ENCODE measurements at regions not wholly inside any gene's neighbourhood (a gene's known extent, or its start where the extent isn't known, plus 50 kb on each side); places are given as distances from the start of the nearest gene placed in this dataset.

DNA sequence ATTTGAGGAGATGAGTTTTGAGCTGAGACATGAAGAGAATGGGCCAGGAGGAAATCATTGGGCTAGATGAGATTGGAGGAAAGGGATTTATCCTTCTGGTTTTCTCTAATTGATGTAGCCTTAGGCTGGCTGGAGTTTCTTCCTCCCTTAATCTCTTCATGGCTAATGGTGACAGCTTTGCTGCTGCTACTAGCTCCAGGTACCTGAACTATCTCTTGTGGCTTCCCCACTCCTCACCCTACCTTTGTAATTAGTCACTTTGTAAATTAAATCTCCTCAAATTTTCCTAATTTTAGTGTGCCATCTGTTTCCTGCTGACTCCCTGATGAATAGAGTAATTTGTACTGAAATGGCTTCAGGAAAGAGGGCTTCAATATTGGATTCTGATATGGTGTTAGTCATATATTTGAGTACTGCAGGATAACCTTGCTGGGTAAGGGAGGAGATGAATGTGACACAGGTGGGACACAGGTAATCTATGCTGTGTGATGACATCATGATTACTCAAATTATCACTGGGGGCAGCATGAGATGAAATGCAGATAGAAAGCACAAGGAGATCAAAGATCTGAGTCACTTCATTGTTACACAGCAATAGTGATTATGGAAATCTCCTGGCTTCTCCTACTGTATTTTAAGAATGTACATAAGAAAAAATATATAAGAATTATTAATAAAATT is 1134.1 kb upstream of the DDX18 start:
- no peaks in the 10 kb centered on the region for H3K27me3 ChIP-seq (replicated peaks; ENCODE audit: insufficient read depth)
- no peaks in the 10 kb centered on the region for H3K9me2 ChIP-seq (ENCODE audit: insufficient read depth)
- no peaks in the 10 kb centered on the region for H4K20me1 ChIP-seq (ENCODE audit: insufficient read depth)
- H3K27ac ChIP-seq = no peak overlapping the region
- H3F3A ChIP-seq (ENCODE audit: insufficient read depth) = no peaks in the 10 kb centered on the region
- in situ Hi-C loops (cut with MboI) = no loop called here
- H3K36me3 ChIP-seq (ENCODE audit: low read depth) = no peaks in the 10 kb centered on the region
- H3K4me1 ChIP-seq (ENCODE audit: insufficient read depth) = no peaks in the 10 kb centered on the region
- H3K79me2 ChIP-seq (ENCODE audit: insufficient read depth) = no peaks in the 10 kb centered on the region
- DNase-seq = no peak
- TF ChIP-seq EZH2phosphoT487 (IDR thresholded peaks at IDR 0.05; ENCODE audit: insufficient read depth, low read depth) (no peak), EZH2 (IDR thresholded peaks at IDR 0.05; ENCODE audit: insufficient read depth, poor library complexity, severe bottlenecking) (no peak)
- H2AFZ ChIP-seq = no peak overlapping the region
- no peak overlapping the region for H3K9ac ChIP-seq
- H3K4me3 ChIP-seq = no peak overlapping the region
- H3K4me2 ChIP-seq (ENCODE audit: unreplicated experiment) = no peak overlapping the region
- H3K9me3 ChIP-seq (ENCODE audit: low read depth) = no peaks in the 10 kb centered on the region

DNA sequence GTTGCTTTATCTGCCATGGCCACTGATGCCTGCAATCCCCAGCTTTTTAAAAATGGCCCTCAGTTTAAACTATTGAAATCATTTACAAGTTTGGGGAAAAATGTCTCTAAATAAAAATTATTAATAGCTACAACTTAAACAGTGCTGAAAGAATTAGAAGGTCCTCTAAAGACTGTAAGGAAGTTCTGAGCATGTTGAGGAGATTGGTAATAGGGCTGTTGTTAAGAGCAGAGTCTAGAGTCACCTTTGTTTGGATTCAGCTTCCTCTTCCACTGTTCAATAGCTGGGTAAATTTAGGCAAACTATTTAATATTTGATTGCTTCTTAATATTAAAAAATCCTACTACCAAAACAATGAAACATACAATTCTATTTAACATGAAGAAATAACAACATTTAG is 1127.1 kb upstream of the DDX18 start:
- Histone ChIP-seq H3K36me3 (ENCODE audit: low read depth) (no peaks in the 10 kb centered on the region), H3K79me2 (ENCODE audit: insufficient read depth) (no peaks in the 10 kb centered on the region), H3K9me2 (ENCODE audit: insufficient read depth) (no peaks in the 10 kb centered on the region), H3K9me3 (ENCODE audit: low read depth) (no peaks in the 10 kb centered on the region), H3K4me1 (ENCODE audit: insufficient read depth) (no peaks in the 10 kb centered on the region), H3K4me2 (ENCODE audit: unreplicated experiment) (no peak overlapping the region), H2AFZ (no peak overlapping the region), H4K20me1 (ENCODE audit: insufficient read depth) (no peaks in the 10 kb centered on the region), H3K9ac (no peak overlapping the region), H3K27ac (no peak overlapping the region), H3F3A (ENCODE audit: insufficient read depth) (no peaks in the 10 kb centered on the region), H3K4me3 (no peak overlapping the region), H3K27me3 (replicated peaks; ENCODE audit: insufficient read depth) (no peaks in the 10 kb centered on the region)
- in situ Hi-C loops (cut with MboI) = no loop called here
- TF ChIP-seq EZH2phosphoT487 (IDR thresholded peaks at IDR 0.05; ENCODE audit: insufficient read depth, low read depth) (no peak), EZH2 (IDR thresholded peaks at IDR 0.05; ENCODE audit: insufficient read depth, poor library complexity, severe bottlenecking) (no peak)
- DNase-seq = no peak

DNA sequence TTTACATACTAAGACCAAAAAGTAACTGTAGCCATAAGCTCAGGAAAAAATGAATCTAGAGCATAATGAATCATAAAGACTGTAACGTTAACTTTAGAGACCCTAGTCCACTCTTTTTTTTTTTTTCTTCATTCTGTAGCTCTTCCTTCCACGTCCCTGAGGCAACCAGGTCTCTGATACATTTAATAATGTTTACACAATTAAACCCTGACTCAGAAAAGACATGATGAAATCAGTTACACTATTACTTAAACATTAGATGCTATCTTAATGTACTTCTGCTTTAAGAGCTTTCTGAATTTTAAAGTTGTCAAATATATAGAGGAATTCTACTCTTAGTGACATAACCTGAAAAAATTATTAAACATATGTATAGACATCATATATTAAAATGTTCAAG is 1121.5 kb upstream of the DDX18 start:
- no peaks in the 10 kb centered on the region for H3K9me3 ChIP-seq (ENCODE audit: low read depth)
- no peaks in the 10 kb centered on the region for H3K27me3 ChIP-seq (replicated peaks; ENCODE audit: insufficient read depth)
- DNase-seq = no peak
- H2AFZ ChIP-seq = no peak overlapping the region
- H3K79me2 ChIP-seq (ENCODE audit: insufficient read depth) = no peaks in the 10 kb centered on the region
- no peak overlapping the region for H3K4me2 ChIP-seq (ENCODE audit: unreplicated experiment)
- no peak overlapping the region for H3K9ac ChIP-seq
- H3F3A ChIP-seq (ENCODE audit: insufficient read depth) = no peaks in the 10 kb centered on the region
- no peaks in the 10 kb centered on the region for H3K36me3 ChIP-seq (ENCODE audit: low read depth)
- TF ChIP-seq EZH2phosphoT487 (IDR thresholded peaks at IDR 0.05; ENCODE audit: insufficient read depth, low read depth) (no peak), EZH2 (IDR thresholded peaks at IDR 0.05; ENCODE audit: insufficient read depth, poor library complexity, severe bottlenecking) (no peak)
- WGBS, 2 experiments (ENCODE audit: low coverage in 1 of 2, low lambda C conversion rate in 2 of 2, missing lambda C conversion rate in 2 of 2) = 12% methylated on average over 2 of the region's 2 CpGs
- H4K20me1 ChIP-seq (ENCODE audit: insufficient read depth) = no peaks in the 10 kb centered on the region
- in situ Hi-C loops (cut with MboI) = no loop called here
- no peaks in the 10 kb centered on the region for H3K4me1 ChIP-seq (ENCODE audit: insufficient read depth)
- no peak overlapping the region for H3K27ac ChIP-seq
- H3K4me3 ChIP-seq = no peak overlapping the region
- H3K9me2 ChIP-seq (ENCODE audit: insufficient read depth) = no peaks in the 10 kb centered on the region

DNA sequence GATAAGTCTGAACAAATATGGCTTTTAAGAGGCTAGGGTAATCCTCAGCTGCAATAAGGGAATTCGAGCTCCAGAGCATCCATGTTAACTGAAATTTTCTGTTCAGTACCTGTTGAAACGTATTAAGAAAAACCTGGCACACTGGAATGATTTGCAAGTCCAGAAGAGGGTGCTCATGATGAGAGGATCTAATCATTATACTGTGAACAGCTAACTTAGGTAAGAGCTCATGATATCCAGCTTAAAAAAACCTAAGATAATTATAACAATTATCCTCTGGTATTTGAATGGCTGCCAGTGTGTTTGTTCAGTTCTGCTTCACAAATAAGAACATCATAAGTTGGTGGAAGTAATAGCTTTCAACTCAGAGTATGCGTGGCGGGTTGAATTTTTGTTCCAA is 1118.3 kb upstream of the DDX18 start:
- H3K27me3 ChIP-seq (replicated peaks; ENCODE audit: insufficient read depth) = no peaks in the 10 kb centered on the region
- no peaks in the 10 kb centered on the region for H3K9me3 ChIP-seq (ENCODE audit: low read depth)
- no peaks in the 10 kb centered on the region for H3K9me2 ChIP-seq (ENCODE audit: insufficient read depth)
- in situ Hi-C loops (cut with MboI) = no loop called here
- H3K36me3 ChIP-seq (ENCODE audit: low read depth) = no peaks in the 10 kb centered on the region
- H3K79me2 ChIP-seq (ENCODE audit: insufficient read depth) = no peaks in the 10 kb centered on the region
- H4K20me1 ChIP-seq (ENCODE audit: insufficient read depth) = no peaks in the 10 kb centered on the region
- DNase-seq = no peak
- H3K4me1 ChIP-seq (ENCODE audit: insufficient read depth) = no peaks in the 10 kb centered on the region
- no peak overlapping the region for H3K27ac ChIP-seq
- H3F3A ChIP-seq (ENCODE audit: insufficient read depth) = no peaks in the 10 kb centered on the region
- TF ChIP-seq EZH2phosphoT487 (IDR thresholded peaks at IDR 0.05; ENCODE audit: insufficient read depth, low read depth) (no peak), EZH2 (IDR thresholded peaks at IDR 0.05; ENCODE audit: insufficient read depth, poor library complexity, severe bottlenecking) (no peak)
- no peak overlapping the region for H2AFZ ChIP-seq
- H3K4me3 ChIP-seq = no peak overlapping the region
- H3K9ac ChIP-seq = no peak overlapping the region
- no peak overlapping the region for H3K4me2 ChIP-seq (ENCODE audit: unreplicated experiment)
- WGBS, 2 experiments (ENCODE audit: low coverage in 1 of 2, low lambda C conversion rate in 2 of 2, missing lambda C conversion rate in 2 of 2) = 17 to 22% methylated on average over 4 of the region's 4 CpGs

DNA sequence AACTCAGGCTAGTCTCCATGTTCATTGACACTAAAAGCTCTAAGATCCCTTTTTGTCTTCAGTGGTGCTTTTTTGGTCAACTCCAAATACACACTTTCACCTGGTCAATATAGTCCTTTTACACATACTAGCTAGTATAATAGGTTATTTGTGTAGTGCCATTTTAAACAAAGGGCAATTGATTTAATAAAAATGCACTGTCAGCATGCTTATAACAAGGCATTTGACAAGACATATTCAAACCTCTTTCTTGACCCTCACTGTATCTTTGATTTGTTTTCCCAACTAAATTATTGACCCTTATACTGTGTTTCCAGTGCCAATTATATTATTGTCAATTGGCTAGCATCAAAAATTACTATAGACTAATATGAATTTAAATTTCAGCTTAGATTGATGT is 1117.6 kb upstream of the DDX18 start:
- H3K4me2 ChIP-seq (ENCODE audit: unreplicated experiment) = no peak overlapping the region
- H2AFZ ChIP-seq = no peak overlapping the region
- H3K27me3 ChIP-seq (replicated peaks; ENCODE audit: insufficient read depth) = no peaks in the 10 kb centered on the region
- H3K4me3 ChIP-seq = no peak overlapping the region
- H3K9ac ChIP-seq = no peak overlapping the region
- in situ Hi-C loops (cut with MboI) = no loop called here
- TF ChIP-seq EZH2 (IDR thresholded peaks at IDR 0.05; ENCODE audit: insufficient read depth, poor library complexity, severe bottlenecking) (no peak), EZH2phosphoT487 (IDR thresholded peaks at IDR 0.05; ENCODE audit: insufficient read depth, low read depth) (no peak)
- no peaks in the 10 kb centered on the region for H3K36me3 ChIP-seq (ENCODE audit: low read depth)
- no peaks in the 10 kb centered on the region for H4K20me1 ChIP-seq (ENCODE audit: insufficient read depth)
- H3K9me3 ChIP-seq (ENCODE audit: low read depth) = no peaks in the 10 kb centered on the region
- H3K27ac ChIP-seq = no peak overlapping the region
- DNase-seq = no peak
- no peaks in the 10 kb centered on the region for H3K79me2 ChIP-seq (ENCODE audit: insufficient read depth)
- no peaks in the 10 kb centered on the region for H3K9me2 ChIP-seq (ENCODE audit: insufficient read depth)
- H3K4me1 ChIP-seq (ENCODE audit: insufficient read depth) = no peaks in the 10 kb centered on the region
- no peaks in the 10 kb centered on the region for H3F3A ChIP-seq (ENCODE audit: insufficient read depth)
